ENCODE measurements at regions not wholly inside any gene's neighbourhood (a gene's known extent, or its start where the extent isn't known, plus 50 kb on each side); places are given as distances from the start of the nearest gene placed in this dataset.
"Not testable (repeated sequence)": the region's sequence is repeated elsewhere in the genome, so short reads cannot be mapped to it uniquely, and the experiment has no call there.

- DNase-seq, result not testable (repeated sequence)
Observed at GRCh38 chr7:32816409-32816948, 75.1 kb downstream of the KBTBD2 start.

DNA sequence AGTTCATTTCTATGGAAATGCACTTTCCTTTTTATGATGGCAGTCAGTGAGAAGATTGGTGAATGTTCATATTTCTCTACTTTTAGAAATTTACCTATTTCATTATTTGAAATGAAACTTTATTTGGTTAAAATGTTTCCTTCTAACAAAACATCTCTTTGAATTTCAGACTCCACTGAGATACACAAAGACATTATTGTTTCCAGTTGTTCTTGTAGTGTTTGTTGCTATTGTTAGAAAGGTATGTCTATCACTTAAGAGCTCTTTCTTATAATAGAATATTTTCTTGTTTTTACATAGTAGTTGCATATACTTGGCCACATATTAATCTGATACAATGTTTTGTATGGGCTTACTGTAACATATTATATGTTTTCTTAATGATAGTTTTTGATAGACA lies 76.8 kb downstream of the KBTBD2 start:
- not testable (repeated sequence) for DNase-seq

- no peak for DNase-seq
Observed at GRCh38 chr7:32809871-32810270, 81.7 kb downstream of the KBTBD2 start.

- DNase-seq, result no peak
Observed at GRCh38 chr7:32809347-32809746, 82.2 kb downstream of the KBTBD2 start.

GRCh38 chr7:32803406-32804141 lies 88.0 kb downstream of the KBTBD2 start:
- no peak for DNase-seq

DNA sequence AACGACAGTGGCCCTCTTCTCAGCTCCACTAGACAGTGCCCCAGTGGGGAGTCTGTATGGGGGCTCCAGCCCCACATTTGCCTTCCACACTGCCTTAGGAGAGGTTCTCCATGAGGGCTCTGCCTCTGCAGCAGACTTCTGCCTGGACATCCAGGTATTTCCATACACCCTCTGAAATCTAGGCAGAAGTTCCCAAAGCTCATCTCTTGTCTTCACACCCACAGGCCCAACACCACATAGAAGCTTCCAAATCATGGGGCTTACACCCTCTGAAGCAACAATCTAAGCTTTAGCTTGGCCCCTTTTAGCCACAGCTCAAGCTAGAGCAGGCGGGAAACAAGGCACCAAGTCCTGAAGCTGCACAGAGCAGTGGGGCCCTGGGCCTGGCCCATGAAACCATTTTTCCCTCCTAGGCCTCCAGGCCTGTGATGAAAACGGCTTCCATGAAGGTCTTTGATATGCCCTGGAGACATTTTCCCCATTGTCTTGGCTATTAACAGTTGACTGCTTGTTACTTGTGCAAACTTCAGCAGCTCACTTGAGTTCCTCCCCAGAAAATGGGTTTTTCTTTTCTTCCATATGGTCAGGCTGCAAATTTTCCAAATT lies 89.2 kb downstream of the KBTBD2 start:
- DNase-seq, result no peak

DNA sequence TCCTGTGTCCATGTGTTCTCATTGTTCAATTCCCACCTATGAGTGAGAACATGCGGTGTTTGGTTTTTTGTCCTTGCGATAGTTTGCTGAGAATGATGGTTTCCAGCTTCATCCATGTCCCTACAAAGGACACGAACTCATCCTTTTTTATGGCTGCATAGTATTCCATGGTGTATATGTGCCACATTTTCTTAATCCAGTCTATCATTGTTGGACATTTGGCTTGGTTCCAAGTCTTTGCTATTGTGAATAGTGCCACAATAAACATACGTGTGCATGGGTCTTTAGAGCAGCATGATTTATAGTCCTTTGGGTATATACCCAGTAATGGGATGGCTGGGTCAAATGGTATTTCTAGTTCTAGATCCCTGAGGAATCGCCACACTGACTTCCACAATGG lies 98.5 kb downstream of the KBTBD2 start:
- DNase-seq, result not testable (repeated sequence)

DNA sequence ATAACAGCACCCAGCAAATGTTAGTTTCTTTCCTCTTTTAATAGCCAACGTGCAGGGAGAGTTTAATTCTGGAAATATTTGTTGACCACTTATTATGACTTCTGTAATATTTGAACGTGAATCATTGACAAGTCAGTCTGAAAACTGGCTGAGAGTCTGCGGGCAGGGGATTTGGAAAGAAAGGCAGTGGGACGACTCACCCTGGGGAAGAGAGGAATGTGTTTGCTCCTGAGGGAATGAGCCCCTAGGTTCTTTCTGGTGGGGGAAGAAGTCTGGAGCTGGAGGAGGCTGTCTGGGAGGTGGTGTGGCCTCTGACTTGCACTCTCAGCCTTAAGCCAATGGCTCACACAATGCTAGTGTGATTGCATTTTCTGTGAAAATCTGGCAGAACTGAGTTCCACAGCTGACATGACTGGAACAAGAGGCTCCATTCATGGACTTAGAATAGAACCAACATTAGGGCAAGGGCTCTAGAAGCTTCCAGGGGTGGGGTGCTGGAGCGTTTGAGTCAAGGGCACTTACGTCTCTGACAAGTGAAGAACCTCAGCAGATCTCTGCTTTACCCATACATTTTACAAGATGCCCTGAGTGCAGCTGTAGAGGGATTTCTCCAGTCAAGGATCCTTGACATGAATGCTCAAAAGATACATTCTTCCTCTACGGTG lies 100.7 kb downstream of the KBTBD2 start:
- DNase-seq, result not testable (repeated sequence)

- not testable (repeated sequence) for DNase-seq
Observed at GRCh38 chr7:32789266-32789665, 102.3 kb downstream of the KBTBD2 start.

DNA sequence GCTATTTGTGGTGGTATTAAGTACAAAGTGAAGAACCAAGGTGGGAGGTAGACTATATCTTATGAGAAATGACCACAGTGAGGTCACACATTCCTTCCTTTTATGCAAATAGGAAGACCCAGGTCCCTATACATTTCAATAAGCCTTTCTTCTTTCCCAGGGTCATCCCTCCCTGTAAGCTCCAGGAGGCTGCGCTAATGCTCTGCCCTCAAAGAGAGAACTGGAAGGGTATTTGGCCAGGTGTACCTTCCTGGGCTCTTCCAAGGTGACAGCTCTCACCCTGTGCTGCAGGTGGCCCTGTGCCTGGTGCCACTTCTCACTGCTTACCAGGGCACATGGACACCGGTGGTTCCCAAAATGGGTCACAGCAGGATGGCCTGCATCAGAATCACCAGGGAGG lies 103.4 kb downstream of the KBTBD2 start:
- not testable (repeated sequence) for DNase-seq

- not testable (repeated sequence) for DNase-seq
Observed at GRCh38 chr7:32785365-32785944, 106.1 kb downstream of the KBTBD2 start.

- DNase-seq, result not testable (repeated sequence)
Observed at GRCh38 chr7:32779895-32780294, 111.7 kb downstream of the KBTBD2 start.

GRCh38 chr7:32779167-32779566 lies 112.4 kb downstream of the KBTBD2 start:
- DNase-seq, result no peak

DNA sequence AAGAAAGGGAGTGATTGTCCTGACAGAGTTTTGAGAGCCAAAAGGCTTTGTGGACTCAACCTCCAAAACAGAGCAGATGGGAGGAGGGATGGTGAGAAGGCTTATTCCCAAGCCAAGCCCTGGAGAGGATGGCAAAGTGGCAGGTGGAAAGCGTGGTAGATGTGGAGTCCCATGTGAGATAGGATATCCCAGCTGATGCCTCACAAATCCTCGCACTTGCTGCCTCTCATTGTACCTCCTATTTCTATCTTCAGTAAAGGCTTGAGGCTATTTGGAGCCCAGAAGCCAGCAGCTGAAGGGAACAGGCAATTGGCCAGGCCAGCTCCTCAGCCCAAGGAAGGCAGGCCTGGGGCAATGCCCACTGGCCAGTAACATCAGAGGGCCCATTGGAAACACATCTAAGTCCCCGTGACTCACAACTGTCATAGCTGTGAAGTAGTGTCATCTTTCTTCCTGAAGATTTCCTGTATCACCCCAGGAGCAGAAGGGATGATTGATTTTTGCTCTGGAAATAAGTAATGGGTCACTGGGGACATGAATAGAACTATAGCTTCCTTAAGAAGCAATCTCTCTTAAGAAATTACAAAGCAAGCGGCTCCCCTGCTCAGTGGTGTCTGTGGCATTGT lies 114.4 kb downstream of the KBTBD2 start:
- not testable (repeated sequence) for DNase-seq

DNA sequence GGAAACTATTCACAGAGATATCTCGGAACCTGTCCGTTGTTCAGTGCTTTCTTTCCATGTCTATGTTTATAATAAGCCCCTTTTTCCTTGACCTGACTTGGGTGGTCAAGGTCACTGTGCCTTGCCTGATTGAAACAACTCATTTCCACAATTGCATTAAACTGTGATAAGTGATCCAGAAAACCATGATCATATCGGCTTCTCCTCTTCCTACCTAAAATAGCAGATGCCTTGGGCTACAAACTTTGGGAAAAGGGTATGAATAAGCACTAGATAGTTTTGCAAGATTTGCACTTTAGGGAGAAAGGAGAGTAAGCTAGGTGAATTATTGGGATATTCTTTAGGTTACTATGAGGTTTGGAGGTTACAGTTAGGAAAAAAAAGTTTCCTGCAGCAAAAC lies 115.2 kb downstream of the KBTBD2 start:
- DNase-seq, result not testable (repeated sequence)

GRCh38 chr7:32775809-32776208 lies 115.8 kb downstream of the KBTBD2 start:
- not testable (repeated sequence) for DNase-seq

DNA sequence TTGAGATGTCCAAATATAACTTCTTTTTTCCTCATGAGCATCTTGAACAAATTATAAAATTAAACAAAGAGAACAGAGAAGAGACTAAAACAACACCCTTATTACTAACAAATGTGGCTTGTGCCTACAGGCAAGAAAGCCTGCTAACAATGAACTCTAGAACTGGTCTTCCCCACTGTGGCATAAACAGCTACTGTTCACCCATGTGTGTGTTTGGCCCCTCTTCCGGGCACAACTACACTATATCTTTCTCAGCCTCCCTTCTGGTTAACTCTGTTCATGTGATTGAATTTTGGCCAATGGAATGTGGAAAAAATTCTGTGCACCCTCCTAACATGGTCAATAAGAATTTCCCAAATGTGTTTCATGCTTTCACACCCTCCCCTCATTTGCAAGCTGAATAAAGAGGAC lies 117.0 kb downstream of the KBTBD2 start:
- DNase-seq, result no peak

GRCh38 chr7:32768866-32769510 lies 122.6 kb downstream of the KBTBD2 start:
- not testable (repeated sequence) for DNase-seq

DNA sequence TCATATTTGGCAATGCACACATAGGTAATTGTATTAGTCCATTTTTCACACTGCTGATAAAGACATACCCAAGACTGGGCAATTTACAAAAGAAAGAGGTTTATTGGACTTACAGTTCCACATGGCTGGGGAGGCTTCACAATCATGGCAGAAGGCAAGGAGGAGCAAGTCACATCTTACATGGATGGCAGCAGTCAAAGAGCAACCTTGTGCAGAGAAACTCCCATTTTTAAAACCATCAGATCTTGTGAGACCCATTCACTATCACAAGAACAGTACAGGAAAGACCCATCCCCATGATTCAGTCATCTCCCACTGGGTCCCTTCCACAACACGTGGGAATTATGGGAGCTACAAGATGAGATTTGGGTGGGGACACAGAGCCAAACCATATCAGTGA lies 123.2 kb downstream of the KBTBD2 start:
- not testable (repeated sequence) for DNase-seq

- DNase-seq, result not testable (repeated sequence)
Observed at GRCh38 chr7:32765649-32766251, 125.8 kb downstream of the KBTBD2 start.

DNA sequence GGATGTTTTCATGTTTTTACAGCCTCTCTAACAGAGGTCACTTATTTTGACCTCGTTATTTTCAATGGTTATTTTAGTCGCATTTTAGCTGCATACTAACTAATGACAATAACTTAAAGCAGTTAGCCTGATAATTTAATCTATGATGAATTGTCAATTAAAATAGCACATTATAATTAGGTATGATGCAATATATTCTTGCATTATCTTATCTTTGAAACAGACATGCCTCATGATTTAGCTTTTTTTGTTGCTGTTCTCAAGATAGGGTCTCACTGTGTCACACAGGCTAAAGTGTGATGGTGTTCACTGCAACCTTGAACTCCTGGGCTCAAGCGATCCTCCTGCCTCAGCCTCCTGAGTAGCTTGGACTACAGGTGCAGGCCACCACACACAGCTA lies 126.4 kb downstream of the KBTBD2 start:
- DNase-seq, result no peak

DNA sequence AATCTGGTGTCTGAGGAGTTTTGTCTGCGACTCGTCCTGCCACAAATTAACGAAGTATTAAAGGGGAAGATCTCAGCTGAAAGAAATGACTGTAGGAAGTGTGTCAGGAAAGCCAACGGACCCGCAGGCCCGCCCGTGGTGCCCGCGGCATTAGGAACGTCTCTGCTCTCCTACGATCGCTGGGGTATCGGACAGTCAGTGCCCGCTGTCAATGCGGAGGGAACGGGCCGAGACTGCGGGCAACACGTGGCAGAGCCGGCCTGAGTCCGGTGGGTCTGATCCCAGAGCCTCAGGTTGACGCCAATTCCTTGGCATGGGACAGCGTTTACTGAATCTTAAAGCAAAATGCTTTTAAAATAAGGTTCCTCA lies 128.7 kb downstream of the KBTBD2 start:
- no peak for DNase-seq
